ENCODE measurements at regions not wholly inside any gene's neighbourhood (a gene's known extent, or its start where the extent isn't known, plus 50 kb on each side); places are given as distances from the start of the nearest gene placed in this dataset.

DNA sequence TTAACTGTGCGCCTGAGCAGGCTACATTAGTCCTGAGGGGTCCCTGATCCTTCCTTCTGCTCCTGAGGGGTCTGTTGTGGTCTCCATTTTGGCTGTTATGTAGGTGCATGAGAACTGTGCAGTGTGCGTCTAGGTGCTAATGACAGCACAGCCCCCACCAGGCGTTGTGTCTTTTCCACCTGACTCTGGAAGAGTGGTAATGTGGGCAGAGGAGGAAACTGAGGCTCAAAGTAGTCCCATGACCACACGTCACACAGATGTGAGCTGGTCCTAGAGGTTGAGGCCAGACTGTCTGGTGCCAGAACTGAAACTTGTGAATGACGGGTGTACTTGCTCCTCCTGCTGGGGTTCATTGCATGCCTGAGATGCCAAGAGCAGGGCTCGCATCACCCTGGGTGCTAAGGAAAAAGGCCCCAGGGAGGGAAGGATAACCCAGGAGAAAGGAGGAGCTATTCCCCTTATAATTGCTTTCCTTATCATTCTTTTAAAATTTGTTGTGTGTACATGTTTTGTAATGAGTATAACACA is 111.8 kb downstream of the SLC25A47 start (continued):
- TF ChIP-seq KLF10 (CRISPR knock-in tag; IDR thresholded peaks at IDR 0.05), result no peak
- no peak for TF ChIP-seq MCM2 (IDR thresholded peaks at IDR 0.05; ENCODE audit: low read depth)
- no peak for TF ChIP-seq SIN3A (IDR thresholded peaks at IDR 0.05; ENCODE audit: borderline replicate concordance in 2 of 2, control insufficient read depth in 1 of 2, low read depth in 2 of 2, low read length in 2 of 2)
- TF ChIP-seq, protein P1, sequence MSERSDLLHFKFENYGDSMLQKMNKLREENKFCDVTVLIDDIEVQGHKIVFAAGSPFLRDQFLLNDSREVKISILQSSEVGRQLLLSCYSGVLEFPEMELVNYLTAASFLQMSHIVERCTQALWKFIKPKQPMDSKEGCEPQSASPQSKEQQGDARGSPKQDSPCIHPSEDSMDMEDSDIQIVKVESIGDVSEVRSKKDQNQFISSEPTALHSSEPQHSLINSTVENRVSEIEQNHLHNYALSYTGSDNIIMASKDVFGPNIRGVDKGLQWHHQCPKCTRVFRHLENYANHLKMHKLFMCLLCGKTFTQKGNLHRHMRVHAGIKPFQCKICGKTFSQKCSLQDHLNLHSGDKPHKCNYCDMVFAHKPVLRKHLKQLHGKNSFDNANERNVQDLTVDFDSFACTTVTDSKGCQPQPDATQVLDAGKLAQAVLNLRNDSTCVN (CRISPR knock-in tag; IDR thresholded peaks at IDR 0.05), result no peak
- no peak for TF ChIP-seq CBFA2T3 (IDR thresholded peaks at IDR 0.05)
- no peak for TF ChIP-seq SREBF1 (IDR thresholded peaks at IDR 0.05; ENCODE audit: borderline replicate concordance, low read depth, low read length)
- no peak for TF ChIP-seq KDM1A (IDR thresholded peaks at IDR 0.05)
- TF ChIP-seq NELFE (IDR thresholded peaks at IDR 0.05; ENCODE audit: insufficient read depth, insufficient read length), result no peak

DNA sequence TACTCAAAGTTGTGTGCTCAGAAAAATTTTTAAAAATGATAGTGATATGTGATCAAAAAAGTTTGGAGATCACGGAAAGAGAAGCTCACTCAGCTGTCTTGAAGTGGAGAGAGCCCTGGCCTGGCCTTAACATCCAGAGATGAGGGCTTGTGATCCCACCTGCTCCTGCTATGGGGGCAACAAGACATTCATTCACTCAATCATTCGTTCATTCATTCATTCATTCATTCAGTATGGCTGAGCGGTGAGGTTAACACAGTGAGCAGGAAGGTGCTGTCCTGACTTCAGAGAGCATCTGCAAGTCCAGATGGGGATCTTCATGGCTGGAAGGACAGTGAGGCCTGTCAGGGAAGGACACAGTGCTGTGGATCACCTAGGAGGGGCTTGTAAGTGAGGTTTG is 112.3 kb downstream of the SLC25A47 start:
- in situ Hi-C loops (cut with MboI), result no loop called here
- Histone ChIP-seq H3K9ac (ENCODE audit: insufficient read depth in 1 of 2, low read depth in 2 of 2, low read length in 2 of 2) (no peak overlapping the region), H2AFZ (ENCODE audit: low read depth, low read length) (no peak overlapping the region), H3K9me3 (replicated peaks; ENCODE audit: control insufficient read depth, insufficient read depth, low read depth, low read length) (no peaks in the 10 kb centered on the region), H3K27ac (ENCODE audit: extremely low read depth, low read depth, low read length) (no peak overlapping the region), H3K4me1 (replicated peaks in 1 of 2; ENCODE audit: control insufficient read depth in 2 of 2, insufficient read depth in 2 of 2, low read length in 2 of 2) (peaks cover 13 to 14% of the 10 kb centered on the region in 2 experiments), H3K9me1 (ENCODE audit: control insufficient read depth, insufficient read depth, low read length) (no peaks in the 10 kb centered on the region), H3K36me3 (ENCODE audit: control insufficient read depth, insufficient read depth, low read length) (no peaks in the 10 kb centered on the region), H3K27me3 (ENCODE audit: control insufficient read depth in 2 of 2, insufficient read depth in 2 of 2, low read length in 2 of 2) (no peaks in the 10 kb centered on the region), H4K20me1 (replicated peaks; ENCODE audit: control insufficient read depth, insufficient read depth, low read length) (no peaks in the 10 kb centered on the region), H3K4me3 (no peak overlapping the region), H3K79me2 (ENCODE audit: control insufficient read depth, insufficient read depth, low read length) (no peaks in the 10 kb centered on the region), H3K4me2 (ENCODE audit: insufficient read depth, low read length) (no peak overlapping the region)
- ChIA-PET POLR2A (no interaction called here), CTCF (ENCODE audit: low intra/inter-chr PET ratio) (no interaction called here)
- 61% methylated on average over 3 of the region's 3 CpGs for WGBS (ENCODE audit: insufficient coverage, low coverage, missing lambda C conversion rate)
- FAIRE-seq (no peak), ATAC-seq (no peak), DNase-seq (ENCODE audit: extremely low read depth in 1 of 4, low spot score in 3 of 4) (no peak)
- TF ChIP-seq, protein P2, sequence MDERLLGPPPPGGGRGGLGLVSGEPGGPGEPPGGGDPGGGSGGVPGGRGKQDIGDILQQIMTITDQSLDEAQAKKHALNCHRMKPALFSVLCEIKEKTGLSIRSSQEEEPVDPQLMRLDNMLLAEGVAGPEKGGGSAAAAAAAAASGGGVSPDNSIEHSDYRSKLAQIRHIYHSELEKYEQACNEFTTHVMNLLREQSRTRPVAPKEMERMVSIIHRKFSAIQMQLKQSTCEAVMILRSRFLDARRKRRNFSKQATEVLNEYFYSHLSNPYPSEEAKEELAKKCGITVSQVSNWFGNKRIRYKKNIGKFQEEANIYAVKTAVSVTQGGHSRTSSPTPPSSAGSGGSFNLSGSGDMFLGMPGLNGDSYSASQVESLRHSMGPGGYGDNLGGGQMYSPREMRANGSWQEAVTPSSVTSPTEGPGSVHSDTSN (CRISPR knock-in tag; IDR thresholded peaks at IDR 0.05; ENCODE audit: low read depth), result no peak
- TF ChIP-seq, protein P2 (tag; conservative IDR thresholded peaks at IDR 0.05; ENCODE audit: low read depth), result no peak
- TF ChIP-seq ZNF24 (IDR thresholded peaks at IDR 0.05), result peak; percentile 95
- intact Hi-C loops (cut with micrococcal nuclease), result no loop called here
- no TSS peak for BruUV-seq (replicated peaks)
